ENCODE measurements at regions not wholly inside any gene's neighbourhood (a gene's known extent, or its start where the extent isn't known, plus 50 kb on each side); places are given as distances from the start of the nearest gene placed in this dataset.

GRCh38 chr14:87087881-87088280 lies 905.1 kb downstream of the GALC start:
- DNase-seq = no peak

GRCh38 chr14:87084908-87085307 lies 908.1 kb downstream of the GALC start:
- no peak for DNase-seq

- no peak for DNase-seq
Observed at GRCh38 chr14:87082917-87083316, 910.1 kb downstream of the GALC start.

GRCh38 chr14:87081004-87081403 lies 912.0 kb downstream of the GALC start:
- no peak for DNase-seq

GRCh38 chr14:87080146-87080545 lies 912.8 kb downstream of the GALC start:
- no peak for DNase-seq

GRCh38 chr14:87079416-87079815 lies 913.6 kb downstream of the GALC start:
- no peak for DNase-seq

- DNase-seq = no peak
Observed at GRCh38 chr14:87076922-87077321, 916.1 kb downstream of the GALC start.

- DNase-seq = no peak
Observed at GRCh38 chr14:87076146-87076545, 916.8 kb downstream of the GALC start.

- no peak for DNase-seq
Observed at GRCh38 chr14:87073880-87074570, 919.0 kb downstream of the GALC start.

- DNase-seq = no peak
Observed at GRCh38 chr14:87067591-87067990, 925.4 kb downstream of the GALC start.

GRCh38 chr14:87067061-87067460 lies 925.9 kb downstream of the GALC start:
- DNase-seq = no peak

- no peak for DNase-seq
Observed at GRCh38 chr14:87066221-87066817, 926.7 kb downstream of the GALC start.

GRCh38 chr14:87065366-87065765 lies 927.6 kb downstream of the GALC start:
- DNase-seq = no peak

- no peak for DNase-seq
Observed at GRCh38 chr14:87063181-87063580, 929.8 kb downstream of the GALC start.

GRCh38 chr14:87060405-87060804 lies 932.6 kb downstream of the GALC start:
- no peak for DNase-seq

GRCh38 chr14:87059060-87059839 lies 933.7 kb downstream of the GALC start:
- no peak for DNase-seq

GRCh38 chr14:87055007-87055406 lies 938.0 kb downstream of the GALC start:
- DNase-seq = no peak

GRCh38 chr14:87052646-87053225 lies 940.2 kb downstream of the GALC start:
- DNase-seq = no peak

GRCh38 chr14:87050421-87050820 lies 942.6 kb downstream of the GALC start:
- no peak for DNase-seq

GRCh38 chr14:87049950-87050349 lies 943.0 kb downstream of the GALC start:
- no peak for DNase-seq

GRCh38 chr14:87046960-87047359 lies 946.0 kb downstream of the GALC start:
- DNase-seq = no peak

- no peak for DNase-seq
Observed at GRCh38 chr14:87045956-87046355, 947.0 kb downstream of the GALC start.

GRCh38 chr14:87045246-87045645 lies 947.7 kb downstream of the GALC start:
- no peak for DNase-seq

Data from C1 segment of cervical spinal cord (tissue), 14 donors.